ENCODE measurements at regions not wholly inside any gene's neighbourhood (a gene's known extent, or its start where the extent isn't known, plus 50 kb on each side); places are given as distances from the start of the nearest gene placed in this dataset.
"Not testable (repeated sequence)": the region's sequence is repeated elsewhere in the genome, so short reads cannot be mapped to it uniquely, and the experiment has no call there.

GRCh38 chr4:62460329-62460728, 1260.2 kb downstream of the ADGRL3 start:
- DNase-seq (ENCODE audit: low spot score) = no peak

GRCh38 chr4:62457356-62457755, 1257.2 kb downstream of the ADGRL3 start:
- DNase-seq (ENCODE audit: low spot score) = no peak

- no peak for DNase-seq (ENCODE audit: low spot score)
Observed at GRCh38 chr4:62455871-62456270, 1255.7 kb downstream of the ADGRL3 start.

GRCh38 chr4:62454535-62454934, 1254.4 kb downstream of the ADGRL3 start:
- no peak for DNase-seq (ENCODE audit: low spot score)

- peak; percentile 1 for DNase-seq (ENCODE audit: low spot score)
Observed at GRCh38 chr4:62450740-62451139, 1250.6 kb downstream of the ADGRL3 start.

GRCh38 chr4:62449538-62449937, 1249.4 kb downstream of the ADGRL3 start:
- no peak for DNase-seq (ENCODE audit: low spot score)

- no peak for DNase-seq (ENCODE audit: low spot score)
Observed at GRCh38 chr4:62448911-62449310, 1248.8 kb downstream of the ADGRL3 start.

- no peak for DNase-seq (ENCODE audit: low spot score)
Observed at GRCh38 chr4:62439051-62439450, 1238.9 kb downstream of the ADGRL3 start.

- DNase-seq (ENCODE audit: low spot score) = no peak
Observed at GRCh38 chr4:62434921-62435320, 1234.8 kb downstream of the ADGRL3 start.

GRCh38 chr4:62431513-62432231, 1231.5 kb downstream of the ADGRL3 start:
- DNase-seq (ENCODE audit: low spot score) = not testable (repeated sequence)

- no peak for DNase-seq (ENCODE audit: low spot score)
Observed at GRCh38 chr4:62429297-62429696, 1229.2 kb downstream of the ADGRL3 start.

- no peak for DNase-seq (ENCODE audit: low spot score)
Observed at GRCh38 chr4:62415256-62415655, 1215.1 kb downstream of the ADGRL3 start.

GRCh38 chr4:62414563-62414962, 1214.4 kb downstream of the ADGRL3 start:
- DNase-seq (ENCODE audit: low spot score) = no peak

- DNase-seq (ENCODE audit: low spot score) = no peak
Observed at GRCh38 chr4:62410371-62411003, 1210.4 kb downstream of the ADGRL3 start.

GRCh38 chr4:62408454-62408853, 1208.3 kb downstream of the ADGRL3 start:
- DNase-seq (ENCODE audit: low spot score) = no peak

- DNase-seq (ENCODE audit: low spot score) = no peak
Observed at GRCh38 chr4:62407534-62407933, 1207.4 kb downstream of the ADGRL3 start.

- DNase-seq (ENCODE audit: low spot score) = no peak
Observed at GRCh38 chr4:62402088-62402806, 1202.1 kb downstream of the ADGRL3 start.

- no peak for DNase-seq (ENCODE audit: low spot score)
Observed at GRCh38 chr4:62399242-62399641, 1199.1 kb downstream of the ADGRL3 start.

- DNase-seq (ENCODE audit: low spot score) = no peak
Observed at GRCh38 chr4:62398318-62398717, 1198.2 kb downstream of the ADGRL3 start.

- no peak for DNase-seq (ENCODE audit: low spot score)
Observed at GRCh38 chr4:62394766-62395165, 1194.6 kb downstream of the ADGRL3 start.

- DNase-seq (ENCODE audit: low spot score) = no peak
Observed at GRCh38 chr4:62387808-62388207, 1187.7 kb downstream of the ADGRL3 start.

- DNase-seq (ENCODE audit: low spot score) = no peak
Observed at GRCh38 chr4:62377700-62378099, 1177.6 kb downstream of the ADGRL3 start.

- no peak for DNase-seq (ENCODE audit: low spot score)
Observed at GRCh38 chr4:62377245-62377644, 1177.1 kb downstream of the ADGRL3 start.

Data from activated CD4-positive, alpha-beta T cell treated with anti-CD3 and anti-CD28 coated beads, Interleukin-2, Interleukin-4, amounts not matched to agents 100 ng/mL and 50 ng/mL, durations not matched to agents 16 hours and 8 hours (primary cell).